ENCODE measurements at regions not wholly inside any gene's neighbourhood (a gene's known extent, or its start where the extent isn't known, plus 50 kb on each side); places are given as distances from the start of the nearest gene placed in this dataset.
"Not testable (repeated sequence)": the region's sequence is repeated elsewhere in the genome, so short reads cannot be mapped to it uniquely, and the experiment has no call there.

DNA sequence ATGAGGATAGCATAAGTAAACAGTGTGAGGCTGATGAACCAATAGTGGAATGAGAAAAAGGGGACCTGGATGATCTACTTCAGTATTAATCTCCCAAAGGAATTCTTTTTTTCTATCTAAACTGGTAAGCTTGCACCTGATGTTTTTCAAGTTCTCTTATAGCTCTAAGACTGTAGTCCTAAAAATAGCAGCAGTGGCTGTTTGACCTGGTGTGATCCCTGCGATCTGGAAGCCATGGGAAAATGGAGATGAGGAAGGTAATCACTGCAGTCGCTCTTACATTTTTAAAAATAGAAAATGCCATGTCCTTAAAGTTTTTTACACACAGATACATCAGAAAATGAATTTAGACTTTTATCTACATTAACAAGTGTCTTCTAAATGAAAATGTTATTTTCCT lies 926.4 kb upstream of the SLC35B3 start:
- DNase-seq = no peak

DNA sequence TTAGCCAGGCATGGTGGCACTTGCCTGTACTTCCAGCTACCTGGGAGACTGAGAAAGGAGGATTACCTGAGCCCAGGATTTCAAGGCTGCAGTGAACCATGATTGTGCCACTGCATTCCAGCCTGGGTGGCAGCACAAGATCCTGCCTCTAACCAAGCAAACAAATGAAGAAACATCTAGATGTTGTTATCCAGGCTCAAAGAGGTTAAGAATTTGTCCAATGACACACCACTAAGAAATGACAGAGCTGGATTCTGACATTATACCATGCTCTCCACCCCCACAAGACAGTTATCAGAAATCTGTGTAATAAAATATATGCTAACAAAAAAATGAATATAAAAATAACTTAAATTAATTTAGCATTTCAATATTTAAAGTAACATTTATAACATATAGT lies 925.5 kb upstream of the SLC35B3 start:
- DNase-seq = no peak

DNA sequence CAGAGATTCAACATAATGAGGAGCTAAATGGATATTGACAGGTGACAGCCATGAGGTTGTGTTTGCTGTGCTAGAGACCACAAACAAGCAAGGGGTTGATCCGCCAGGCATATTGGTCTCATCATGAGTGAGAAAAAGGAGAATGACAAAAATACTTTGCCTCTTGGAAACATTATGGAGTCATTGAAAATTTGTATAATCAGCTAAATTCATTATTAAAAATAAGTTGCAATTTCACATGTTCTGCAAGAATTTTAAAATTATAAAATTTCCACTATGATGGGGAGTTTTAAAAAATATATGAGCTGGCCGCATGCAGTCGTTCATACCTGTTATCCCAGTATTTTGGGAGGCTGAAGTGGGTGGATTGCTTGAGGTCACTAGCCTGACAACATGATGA lies 912.3 kb upstream of the SLC35B3 start:
- no peak for DNase-seq

GRCh38 chr6:9346923-9347322 lies 911.6 kb upstream of the SLC35B3 start:
- no peak for DNase-seq

DNA sequence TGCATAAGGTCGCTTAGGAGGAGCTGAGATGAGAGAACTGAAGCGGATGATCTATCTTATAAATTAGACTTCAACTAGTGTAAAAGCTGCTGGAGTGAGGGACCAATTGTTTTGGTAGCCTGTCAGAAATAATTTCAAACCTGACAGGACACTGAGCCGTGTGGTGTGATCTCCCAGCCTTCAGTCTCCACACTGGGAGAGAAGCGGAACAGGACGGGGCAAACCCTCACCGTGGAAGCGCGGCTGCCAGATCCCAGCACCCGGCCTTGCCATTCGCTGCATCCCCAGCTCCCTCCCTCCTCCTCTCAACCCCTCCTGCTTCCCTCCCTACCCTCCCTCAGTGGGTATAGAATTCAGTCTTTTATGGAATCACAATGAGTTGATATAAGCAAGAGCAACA lies 900.1 kb upstream of the SLC35B3 start:
- DNase-seq = no peak

DNA sequence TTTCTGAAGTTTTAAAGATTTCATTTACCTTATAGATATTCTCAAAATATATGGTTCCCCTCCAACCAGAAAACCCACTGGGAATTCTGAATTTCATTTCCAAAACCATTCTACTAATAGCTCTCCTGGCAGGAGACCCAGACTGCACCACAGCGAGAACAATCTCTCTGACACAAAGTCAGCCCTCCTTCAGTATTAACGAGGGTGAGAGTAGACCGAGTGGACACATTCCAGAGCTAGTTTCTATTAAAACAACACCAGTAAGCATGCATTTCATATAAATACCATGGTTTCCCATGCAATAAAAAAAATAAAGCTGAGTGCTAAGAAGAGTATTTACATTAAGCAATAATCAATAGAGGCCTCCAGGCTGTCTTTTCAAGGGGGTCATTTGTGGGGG lies 899.6 kb upstream of the SLC35B3 start:
- no peak for DNase-seq

DNA sequence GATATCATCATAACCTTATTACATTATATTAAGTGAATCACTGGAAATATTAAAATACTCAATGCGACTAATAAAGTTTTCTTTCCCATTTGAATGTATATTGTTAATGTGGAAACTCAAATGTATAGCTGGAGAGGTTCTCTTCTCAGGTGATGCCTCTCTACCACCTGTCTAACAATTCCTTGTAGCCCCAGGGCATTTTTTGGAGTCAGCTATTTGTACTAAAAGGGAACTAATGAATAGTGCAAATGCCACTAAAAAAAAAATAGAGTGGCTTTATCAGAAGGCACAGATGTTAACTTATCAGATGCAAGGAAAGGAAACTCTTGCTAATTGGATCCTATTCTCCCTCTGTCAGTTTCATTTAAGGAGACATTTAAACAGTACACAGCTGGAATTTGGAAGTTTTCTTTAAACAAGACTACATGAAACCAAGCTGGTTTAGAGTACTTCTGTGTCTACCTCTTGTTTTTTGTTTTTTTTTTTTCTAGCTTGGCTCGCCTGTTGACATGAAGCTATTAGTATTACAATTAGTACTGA lies 897.0 kb upstream of the SLC35B3 start:
- no peak for DNase-seq

DNA sequence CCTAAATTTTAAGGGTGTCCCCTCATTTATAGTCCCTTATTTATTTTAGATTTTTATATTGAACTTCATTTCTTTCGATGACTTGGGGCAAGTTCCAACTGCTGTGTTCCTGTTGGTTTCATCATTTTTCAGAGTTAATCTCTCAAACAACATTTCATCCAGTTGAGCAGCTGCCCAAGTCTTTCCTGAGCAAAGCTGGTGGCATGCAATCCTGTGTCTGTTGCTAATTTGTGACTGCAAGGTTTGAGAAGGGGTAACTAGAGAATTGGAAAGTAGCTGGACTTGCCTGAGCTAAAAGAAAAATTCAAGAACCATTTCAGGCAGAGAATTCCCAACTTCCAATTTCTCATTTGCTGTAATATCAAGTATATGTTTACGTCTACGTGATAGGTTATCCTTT lies 881.5 kb upstream of the SLC35B3 start:
- DNase-seq = no peak

- DNase-seq = no peak
Observed at GRCh38 chr6:9315966-9316650, 880.8 kb upstream of the SLC35B3 start.

GRCh38 chr6:9308284-9308683 lies 872.9 kb upstream of the SLC35B3 start:
- no peak for DNase-seq

DNA sequence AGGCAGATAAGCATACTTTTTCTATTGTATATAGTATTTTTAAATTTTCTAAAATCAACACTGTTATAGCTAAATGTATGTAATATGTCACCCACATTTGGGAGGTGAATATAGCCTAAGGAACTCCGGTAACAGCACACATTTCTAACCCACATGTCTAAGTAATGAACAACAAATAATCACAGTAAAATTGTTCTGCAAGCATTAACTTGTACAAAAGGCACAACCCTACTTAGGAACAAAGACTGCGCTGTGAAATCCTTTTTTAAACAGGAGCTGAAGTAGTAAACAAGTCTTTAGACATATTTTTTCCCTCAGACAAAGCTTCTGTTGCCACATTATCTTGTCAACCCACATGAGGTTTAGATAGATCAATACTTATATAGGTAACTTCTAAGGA lies 872.4 kb upstream of the SLC35B3 start:
- DNase-seq = no peak

- DNase-seq = no peak
Observed at GRCh38 chr6:9307187-9307586, 871.8 kb upstream of the SLC35B3 start.

DNA sequence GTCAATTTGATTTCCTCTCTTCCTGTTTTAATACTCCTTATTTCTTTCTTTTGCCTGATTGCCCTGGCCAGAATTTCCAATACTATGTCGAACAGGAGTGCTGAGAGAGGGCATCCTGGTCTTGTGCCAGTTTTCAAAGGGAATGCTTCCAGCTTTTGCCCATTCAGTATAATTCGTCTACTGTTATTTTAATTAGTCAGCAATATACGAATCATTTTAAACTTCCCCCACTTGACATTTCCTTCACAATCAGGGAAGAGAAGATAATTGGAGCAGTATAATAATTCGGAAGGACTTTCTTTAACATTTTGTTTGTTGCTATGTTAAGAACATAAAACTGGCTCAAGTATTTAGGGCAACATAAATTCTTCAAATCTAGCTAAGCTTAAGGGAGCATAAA lies 860.3 kb upstream of the SLC35B3 start:
- no peak for DNase-seq

GRCh38 chr6:9292975-9293374 lies 857.6 kb upstream of the SLC35B3 start:
- no peak for DNase-seq

DNA sequence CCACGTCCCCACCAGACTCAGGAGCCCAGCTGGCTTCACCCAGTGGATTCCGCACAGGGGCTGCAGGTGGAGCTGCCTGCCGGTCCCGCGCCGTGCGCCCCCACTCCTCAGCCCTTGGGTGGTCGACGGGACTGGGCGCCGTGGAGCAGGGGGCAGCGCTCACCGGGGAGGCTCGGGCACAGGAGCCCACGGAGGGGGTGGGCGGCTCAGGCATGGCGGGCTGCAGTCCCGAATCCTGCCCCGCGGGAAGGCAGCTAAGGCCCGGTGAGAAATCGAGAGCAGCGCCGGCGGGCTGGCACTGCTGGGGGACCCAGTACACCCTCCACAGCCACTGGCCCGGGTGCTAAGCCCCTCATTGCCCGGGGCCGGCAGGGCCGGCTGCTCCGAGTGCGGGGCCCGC lies 855.0 kb upstream of the SLC35B3 start:
- DNase-seq = not testable (repeated sequence)

DNA sequence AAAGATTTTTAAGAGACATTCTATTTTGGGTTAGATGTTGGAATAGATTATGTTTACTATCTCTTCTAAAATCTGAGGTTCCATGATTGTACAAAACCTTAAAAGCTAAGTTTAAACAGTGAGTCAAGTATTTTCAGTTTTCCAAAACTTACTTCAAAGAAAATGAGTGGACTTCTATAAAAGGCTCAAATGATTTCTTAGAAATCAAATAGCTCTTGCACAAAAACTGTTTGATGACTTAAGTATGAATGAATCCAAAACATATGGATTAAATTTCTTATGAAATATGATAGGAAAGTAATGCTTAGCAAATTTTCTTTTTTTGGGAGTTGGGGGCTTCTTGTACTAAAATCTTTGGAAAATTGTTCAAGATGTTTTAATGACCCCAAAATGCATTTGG lies 837.3 kb upstream of the SLC35B3 start:
- no peak for DNase-seq

- DNase-seq = no peak
Observed at GRCh38 chr6:9266741-9267140, 831.4 kb upstream of the SLC35B3 start.

- DNase-seq = no peak
Observed at GRCh38 chr6:9257215-9257614, 821.9 kb upstream of the SLC35B3 start.

DNA sequence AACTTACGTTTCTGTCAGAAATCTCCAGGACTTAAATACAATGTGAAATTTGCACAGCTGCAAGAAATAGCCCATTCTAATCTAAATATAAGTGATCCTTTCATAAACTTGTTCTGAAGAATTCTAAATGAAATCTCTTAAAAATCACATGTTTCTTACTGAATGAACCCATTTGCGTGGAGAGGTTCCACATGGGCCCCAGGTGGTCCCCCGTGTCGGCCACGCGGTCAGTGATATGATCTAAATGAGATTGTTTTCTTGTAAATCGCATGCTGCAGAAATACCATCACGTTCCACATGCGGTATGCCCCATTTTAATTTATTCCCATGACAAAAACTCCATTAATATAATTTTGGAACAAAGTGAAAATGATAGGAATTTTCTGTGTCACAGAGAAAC lies 818.9 kb upstream of the SLC35B3 start:
- DNase-seq = no peak

DNA sequence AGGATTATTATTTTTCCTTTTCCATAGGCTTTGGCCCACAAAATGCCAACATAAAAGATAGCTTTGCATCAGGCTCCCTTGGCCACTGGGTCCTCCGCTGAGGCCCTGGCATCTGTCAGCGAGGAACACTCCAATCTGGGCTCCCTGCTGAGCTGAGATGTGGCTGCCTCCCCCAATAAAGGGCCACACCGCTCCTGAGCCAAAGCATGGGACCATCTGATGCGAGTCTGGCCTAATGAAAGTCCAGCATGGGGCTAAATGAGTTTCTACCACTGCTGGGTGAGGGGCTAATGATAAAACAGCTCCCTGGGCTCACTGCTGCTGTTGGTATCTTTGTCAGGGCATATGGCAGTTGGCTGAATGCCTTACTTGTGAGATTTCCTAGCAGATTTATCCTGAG lies 817.5 kb upstream of the SLC35B3 start:
- DNase-seq = no peak

DNA sequence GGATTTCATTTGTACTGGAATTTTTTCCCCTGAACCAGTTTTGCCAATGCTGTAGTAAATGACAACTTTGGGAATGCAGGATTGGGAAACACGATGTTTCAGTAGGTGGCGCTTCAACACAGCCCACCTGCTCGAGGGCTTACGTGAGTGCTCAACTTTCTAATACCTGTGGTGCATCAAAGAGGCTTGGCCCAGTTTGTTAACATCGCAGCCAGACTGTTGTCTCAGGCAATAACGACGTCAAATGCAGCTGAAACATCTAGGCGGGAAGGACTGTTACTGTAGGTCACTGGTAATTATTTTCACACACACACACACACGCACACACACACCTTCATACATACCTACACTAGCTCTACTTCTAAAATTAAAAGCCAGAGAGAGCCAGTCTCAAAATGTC lies 815.5 kb upstream of the SLC35B3 start:
- no peak for DNase-seq

- DNase-seq = no peak
Observed at GRCh38 chr6:9248133-9248532, 812.8 kb upstream of the SLC35B3 start.

GRCh38 chr6:9240861-9241260 lies 805.5 kb upstream of the SLC35B3 start:
- no peak for DNase-seq

- DNase-seq = no peak
Observed at GRCh38 chr6:9236443-9236842, 801.1 kb upstream of the SLC35B3 start.

DNA sequence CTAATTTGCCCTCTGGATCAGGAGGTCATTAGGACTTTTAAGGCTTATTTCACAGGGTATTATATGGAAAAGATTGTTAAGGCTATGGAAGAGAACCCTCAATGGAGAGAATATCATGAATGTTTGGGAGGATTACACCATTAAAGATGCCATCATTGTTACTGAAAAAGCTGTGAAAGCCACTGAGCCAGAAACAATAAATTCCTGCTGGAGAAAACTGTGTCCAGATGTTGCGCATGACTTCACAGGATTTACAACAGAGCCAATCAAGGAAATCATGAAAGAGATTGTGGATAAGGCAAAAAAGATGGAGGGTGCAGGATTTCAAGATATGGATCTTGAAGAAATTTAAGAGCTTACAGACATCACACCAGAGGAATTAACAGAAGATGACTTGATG lies 798.3 kb upstream of the SLC35B3 start:
- no peak for DNase-seq
